IMR-90 (cell line): ENCODE measurements at regions not wholly inside any gene's neighbourhood (a gene's known extent, or its start where the extent isn't known, plus 50 kb on each side); places are given as distances from the start of the nearest gene placed in this dataset.
A peak's percentile ranks its signal among the peaks of the same experiment; 100 is the strongest.

Experiments used
- ATAC-seq: fragments of 200-7000 bp; cut with Tn5 transposase; 2 replicates; pipeline ENCODE4 v1.9.1; 2020; ENCODE audit warnings: low read depth, mild to moderate bottlenecking, moderate library complexity
- BruUV-seq: library from RNA; stranded (reverse); fragments of 400-500 nt; replicated peaks from 2 replicates; lab custom pipeline; 2021; lab: Mats Ljungman, UMichigan
- CTCF ChIA-PET: fragments of 300-600 bp; formaldehyde crosslinking; extraction: SDS; loops from one replicate; lab custom pipeline; 2021; ENCODE audit warnings: antibody characterized with exemption; lab: Yijun Ruan, JAX
- POLR2A ChIA-PET: fragments of 300-600 bp; sonication (Branson Sonifier 250); formaldehyde crosslinking; loops from one replicate; lab custom pipeline; 2022; ENCODE audit warnings: antibody characterized with exemption; ENCODE audit not compliant: unreplicated experiment; lab: Charles Lee
- DNase-seq: peaks from one replicate; pipeline ENCODE4 v3.0.0; 2013
- H2AFZ ChIP-seq: replicated peaks from 2 replicates; pipeline ENCODE3; 2013; ENCODE audit warnings: low read length, mild to moderate bottlenecking; ENCODE audit not compliant: poor library complexity
- H2AK5ac ChIP-seq: 2 replicates; pipeline ENCODE4 v1.6.1; 2013; ENCODE audit warnings: low read depth, low read length, inconsistent platforms
- H2AK9ac ChIP-seq: replicated peaks from 2 replicates; pipeline ENCODE3; 2013; ENCODE audit warnings: mild to moderate bottlenecking, low read depth, low read length, moderate library complexity; ENCODE audit not compliant: poor library complexity
- H2BK120ac ChIP-seq: 2 replicates; pipeline ENCODE4 v1.6.1; 2013; ENCODE audit warnings: low read depth, low read length, inconsistent platforms
- H2BK15ac ChIP-seq: 3 replicates; pipeline ENCODE4 v1.6.1; 2013; ENCODE audit warnings: low read depth, low read length, inconsistent platforms
- H2BK20ac ChIP-seq: 2 replicates; pipeline ENCODE4 v1.6.1; 2013; ENCODE audit warnings: low read depth, mild to moderate bottlenecking, inconsistent platforms, low read length, moderate library complexity
- H2BK5ac ChIP-seq: 2 replicates; pipeline ENCODE4 v1.6.1; 2013; ENCODE audit warnings: mild to moderate bottlenecking, low read depth, low read length, inconsistent platforms; ENCODE audit not compliant: poor library complexity, severe bottlenecking
- H3K14ac ChIP-seq: replicated peaks from 2 replicates; pipeline ENCODE4 v1.6.1; 2013; ENCODE audit warnings: low read depth, low read length, inconsistent platforms
- H3K18ac ChIP-seq: 2 replicates; pipeline ENCODE4 v1.6.1; 2013; ENCODE audit warnings: low read depth, low read length, control low read depth
- H3K23ac ChIP-seq: 2 replicates; pipeline ENCODE4 v1.6.1; 2013; ENCODE audit warnings: low read depth, low read length, inconsistent platforms
- H3K27ac ChIP-seq: 2 replicates; pipeline ENCODE4 v1.5.1; 2013; ENCODE audit warnings: mild to moderate bottlenecking, control low read depth, low read length; ENCODE audit not compliant: insufficient read depth
- H3K27me3 ChIP-seq: 2 replicates; pipeline ENCODE4 v1.6.1; 2013; ENCODE audit warnings: low read length; ENCODE audit not compliant: control insufficient read depth, insufficient read depth
- H3K36me3 ChIP-seq: 2 replicates; pipeline ENCODE4 v1.6.1; 2013; ENCODE audit warnings: low read length, mixed read lengths; ENCODE audit not compliant: control insufficient read depth, insufficient read depth
- H3K4ac ChIP-seq: 2 replicates; pipeline ENCODE4 v1.6.1; 2013; ENCODE audit warnings: low read depth, low read length, inconsistent platforms
- H3K4me1 ChIP-seq: 2 replicates; pipeline ENCODE4 v1.6.1; 2013; ENCODE audit warnings: low read length, mixed read lengths; ENCODE audit not compliant: control insufficient read depth, insufficient read depth
- H3K4me2 ChIP-seq: 2 replicates; pipeline ENCODE4 v1.6.1; 2013; ENCODE audit warnings: low read depth, mild to moderate bottlenecking, control low read depth, low read length, moderate library complexity
- H3K4me3 ChIP-seq: 2 replicates; pipeline ENCODE4 v1.5.1; 2013; ENCODE audit warnings: low read depth, mild to moderate bottlenecking, control low read depth, low read length, moderate library complexity; ENCODE audit not compliant: insufficient read depth
- H3K56ac ChIP-seq: 2 replicates; pipeline ENCODE4 v1.6.1; 2013; ENCODE audit warnings: low read length, inconsistent platforms; ENCODE audit not compliant: insufficient read depth; ENCODE audit errors: extremely low read depth
- H3K79me1 ChIP-seq, 2 experiments: 2 replicates each; pipeline ENCODE4 v1.6.1; 2013; ENCODE audit warnings: low read length in 2 of 2, inconsistent platforms in 1 of 2, low read depth in 1 of 2
- H3K9ac ChIP-seq: 2 replicates; pipeline ENCODE4 v1.6.1; 2013; ENCODE audit warnings: low read depth, low read length, control low read depth
- H3K9me1 ChIP-seq: 2 replicates; pipeline ENCODE4 v1.6.1; 2013; ENCODE audit warnings: low read length, inconsistent platforms; ENCODE audit not compliant: insufficient read depth
- H3K9me3 ChIP-seq: 2 replicates; pipeline ENCODE4 v1.6.1; 2013; ENCODE audit warnings: low read length; ENCODE audit not compliant: control insufficient read depth, insufficient read depth
- H4K20me1 ChIP-seq: 2 replicates; pipeline ENCODE4 v1.6.1; 2013; ENCODE audit warnings: low read length, inconsistent platforms; ENCODE audit not compliant: insufficient read depth
- H4K5ac ChIP-seq: 2 replicates; pipeline ENCODE4 v1.6.1; 2013; ENCODE audit warnings: mild to moderate bottlenecking, low read depth, low read length, control low read depth
- H4K8ac ChIP-seq, 2 experiments: 2 replicates each; pipeline ENCODE4 v1.6.1; 2013; ENCODE audit warnings: low read depth in 2 of 2, low read length in 2 of 2, control low read depth in 1 of 2, inconsistent platforms in 1 of 2
- H4K91ac ChIP-seq: 2 replicates; pipeline ENCODE4 v1.6.1; 2013; ENCODE audit warnings: low read depth, low read length, inconsistent platforms; ENCODE audit not compliant: insufficient read depth
- CEBPB ChIP-seq: IDR thresholded peaks from 2 replicates; pipeline ENCODE4 v1.6.1; 2012; ENCODE audit warnings: low read depth, low read length, improper control_type of control experiment
- POLR2A ChIP-seq: IDR thresholded peaks from 2 replicates; pipeline ENCODE4 v1.6.1; 2012; ENCODE audit warnings: mild to moderate bottlenecking, low read depth, low read length
- SMC3 ChIP-seq: fragments of 150-350 bp; IDR thresholded peaks from 2 replicates; pipeline ENCODE4 v1.6.1; 2016; ENCODE audit warnings: low read depth, mild to moderate bottlenecking, antibody characterized with exemption, low read length, moderate library complexity
- WGBS, 2 experiments: methylation state at CpG; one replicate each; pipeline versions ENCODE4 v1.1.5 to v1.1.7; 2013; ENCODE audit warnings: missing lambda C conversion rate in 2 of 2; ENCODE audit not compliant: insufficient read length in 1 of 2; ENCODE audit errors: extremely low coverage in 2 of 2; 5-methylcytosine and 5-hydroxymethylcytosine counted together
- dilution Hi-C: fragments of 300-500 bp; cut with HindIII; formaldehyde crosslinking; loops from one replicate; pipeline ENCODE4 v1.14.3; 2018; ENCODE audit warnings: low sequenced_read_pairs; ENCODE audit not compliant: unreplicated experiment
- in situ Hi-C: fragments of 300-500 bp; cut with MboI; formaldehyde crosslinking; loops from 3 replicates; pipeline ENCODE4 v1.14.3; 2019; ENCODE audit warnings: low sequenced_read_pairs, inconsistent platforms, mixed read lengths
- intact Hi-C: fragments of 100-400 bp; cut with micrococcal nuclease; formaldehyde crosslinking; loops from 2 replicates; pipeline ENCODE4 v1.10.0; 2022

DNA sequence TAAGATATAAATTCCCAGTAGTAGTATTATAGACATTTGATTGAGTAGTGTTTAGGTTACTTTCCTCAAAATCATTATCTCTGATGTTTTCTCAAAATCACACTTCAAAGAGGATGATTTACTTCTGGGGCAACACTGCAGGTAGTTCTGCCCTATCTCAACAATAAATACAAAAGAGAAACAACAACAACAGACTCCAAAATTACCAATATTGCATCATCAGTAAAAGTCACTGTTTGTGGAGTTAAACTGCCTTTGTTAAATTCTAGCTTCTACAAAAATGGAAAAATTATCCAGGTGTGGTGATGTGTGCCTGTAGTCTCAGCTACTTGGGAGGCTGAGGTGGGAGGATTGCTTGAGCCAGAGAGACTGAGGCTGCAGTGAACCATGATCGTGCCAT lies 637.6 kb upstream of the ZNF608 start:
- Histone ChIP-seq H3K56ac (no peak overlapping the region), H3K4ac (no peak overlapping the region), H3K4me2 (no peak overlapping the region), H3K9ac (no peak overlapping the region), H3K14ac (no peak overlapping the region), H3K27me3 (no peaks in the 10 kb centered on the region; the same call in 1 of the 2 replicates), H3K4me1 (no peaks in the 10 kb centered on the region), H4K5ac (no peak overlapping the region), H3K18ac (no peak overlapping the region), H4K91ac (no peak overlapping the region), H2AFZ (no peak overlapping the region), H4K8ac (no peak overlapping the region), H2BK15ac (no peak overlapping the region), H2AK5ac (no peak overlapping the region), H3K27ac (no peak overlapping the region), H3K23ac (no peak overlapping the region), H3K9me1 (no peaks in the 10 kb centered on the region), H3K36me3 (no peaks in the 10 kb centered on the region), H3K9me3 (no peaks in the 10 kb centered on the region), H2BK20ac (no peak overlapping the region), H3K4me3 (no peak overlapping the region), H3K79me1 (no peaks in the 10 kb centered on the region), H2AK9ac (no peak overlapping the region), H2BK120ac (no peak overlapping the region), H2BK5ac (no peak overlapping the region), H4K20me1 (no peaks in the 10 kb centered on the region)
- in situ Hi-C loops (no loop called here), dilution Hi-C loops (no loop called here), intact Hi-C loops (no loop called here)
- TF ChIP-seq POLR2A (no peak), CEBPB (peak; percentile 64), SMC3 (no peak)
- DNase-seq, result no peak
- CTCF ChIA-PET, result no interaction called here
- WGBS, 2 experiments, result no CpG with 5 or more reads among the region's 1 CpG
- POLR2A ChIA-PET, result no interaction called here
- ATAC-seq, result no peak
- BruUV-seq, result no TSS peak
